ENCODE measurements at regions not wholly inside any gene's neighbourhood (a gene's known extent, or its start where the extent isn't known, plus 50 kb on each side); places are given as distances from the start of the nearest gene placed in this dataset.
"Not testable (repeated sequence)": the region's sequence is repeated elsewhere in the genome, so short reads cannot be mapped to it uniquely, and the experiment has no call there.

DNA sequence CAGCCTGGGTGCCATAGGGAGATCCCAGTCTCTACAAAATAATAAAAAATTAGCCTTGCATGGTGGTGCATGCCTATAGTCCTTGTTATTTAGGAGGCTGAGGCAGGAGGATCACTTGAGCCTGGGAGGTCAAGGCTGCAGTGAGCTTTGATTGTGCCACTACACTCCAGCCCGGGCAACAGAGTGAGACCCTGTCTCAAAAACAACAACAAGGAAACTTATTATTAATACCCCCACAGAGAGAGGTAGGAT is 271.7 kb upstream of the NR2F2 start:
- peaks cover 6 to 11% of the 10 kb centered on the region in 2 donors for H3K4me1 Mint-ChIP-seq
- not testable (repeated sequence) for H3K36me3 Mint-ChIP-seq, H3K27ac Mint-ChIP-seq, H3K9me3 Mint-ChIP-seq, DNase-seq, H3K4me3 Mint-ChIP-seq
- H3K27me3 Mint-ChIP-seq (ENCODE audit: low read depth in 3 of 3): peaks cover 1 to 23% (median 12%) of the 10 kb centered on the region in 3 donors

DNA sequence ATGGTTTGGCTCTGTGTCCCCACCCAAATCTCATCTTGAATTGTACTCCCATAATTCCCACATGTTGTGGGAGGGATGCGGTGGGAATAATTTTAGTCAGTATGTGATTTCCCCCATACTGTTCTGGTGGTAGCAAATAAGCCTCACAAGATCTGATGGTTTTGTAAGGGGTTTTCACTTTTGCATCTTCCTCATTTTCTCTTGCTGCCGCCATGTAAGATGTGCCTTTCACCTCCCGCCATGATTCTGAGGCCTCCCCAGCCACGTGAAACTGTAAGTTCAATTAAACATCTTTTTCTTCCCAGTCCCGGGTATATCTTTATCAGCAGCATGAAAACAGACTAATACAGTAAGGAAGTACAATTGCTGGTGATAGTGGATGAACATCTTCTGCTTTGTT is 269.9 kb upstream of the NR2F2 start:
- not testable (repeated sequence) for H3K9me3 Mint-ChIP-seq, H3K36me3 Mint-ChIP-seq, H3K4me1 Mint-ChIP-seq, DNase-seq, H3K27ac Mint-ChIP-seq, H3K4me3 Mint-ChIP-seq
- peaks cover 1 to 20% (median 16%) of the 10 kb centered on the region in 3 donors for H3K27me3 Mint-ChIP-seq (ENCODE audit: low read depth in 3 of 3)

DNA sequence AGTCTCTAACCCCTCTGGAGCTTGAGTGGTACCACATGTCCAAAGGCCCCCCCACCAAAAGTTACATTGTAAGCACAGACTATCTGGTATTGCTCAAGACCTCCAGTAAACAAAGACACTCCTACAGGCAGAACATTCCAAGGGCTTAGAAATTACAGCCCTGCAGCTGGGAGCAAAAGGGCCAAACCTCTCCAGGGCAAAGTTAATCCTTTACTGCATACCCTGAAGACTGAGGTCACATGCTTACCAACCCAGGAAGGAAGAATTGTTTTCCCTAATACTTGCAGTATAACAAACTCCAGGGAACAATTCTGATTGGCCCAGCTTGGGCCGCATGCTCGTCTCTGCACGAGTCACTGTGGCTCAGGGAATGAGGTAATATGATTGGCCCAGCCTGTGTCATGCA is 266.1 kb upstream of the NR2F2 start:
- Mint-ChIP-seq H3K36me3 (no peaks in the 10 kb centered on the region), H3K4me3 (no peak overlapping the region), H3K9me3 (peaks cover 0 to 2% (median 0%) of the 10 kb centered on the region in 6 donors), H3K27me3 (ENCODE audit: low read depth in 3 of 3) (peaks cover 1 to 22% (median 13%) of the 10 kb centered on the region in 3 donors), H3K4me1 (no peaks in the 10 kb centered on the region), H3K27ac (no peak overlapping the region)
- DNase-seq: no peak

DNA sequence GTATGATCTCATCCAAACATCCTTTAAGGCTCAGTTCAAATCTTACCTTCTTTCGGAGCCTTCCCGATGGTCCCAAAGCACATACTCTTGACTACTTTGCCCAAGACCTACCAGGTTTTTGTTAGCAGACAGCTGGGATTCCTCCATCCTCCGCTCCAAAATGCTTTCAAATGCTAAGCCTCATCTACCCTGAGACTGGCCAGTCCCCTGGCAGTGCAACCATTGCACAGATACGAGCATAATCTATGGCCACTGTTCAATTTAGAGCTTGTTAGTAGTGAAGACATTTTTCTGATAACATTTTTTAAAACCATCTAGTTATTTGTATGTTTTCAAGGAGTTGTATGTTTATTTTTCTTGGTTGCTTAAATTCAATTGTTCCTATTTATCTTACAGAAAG is 264.4 kb upstream of the NR2F2 start:
- peaks cover 4 to 12% (median 10%) of the 10 kb centered on the region in 3 donors for H3K27me3 Mint-ChIP-seq (ENCODE audit: low read depth in 3 of 3)
- peaks cover 0 to 2% (median 0%) of the 10 kb centered on the region in 6 donors for H3K9me3 Mint-ChIP-seq
- no peak overlapping the region for H3K4me3 Mint-ChIP-seq
- no peak overlapping the region for H3K27ac Mint-ChIP-seq
- H3K4me1 Mint-ChIP-seq: no peaks in the 10 kb centered on the region
- no peaks in the 10 kb centered on the region for H3K36me3 Mint-ChIP-seq
- DNase-seq: no peak

DNA sequence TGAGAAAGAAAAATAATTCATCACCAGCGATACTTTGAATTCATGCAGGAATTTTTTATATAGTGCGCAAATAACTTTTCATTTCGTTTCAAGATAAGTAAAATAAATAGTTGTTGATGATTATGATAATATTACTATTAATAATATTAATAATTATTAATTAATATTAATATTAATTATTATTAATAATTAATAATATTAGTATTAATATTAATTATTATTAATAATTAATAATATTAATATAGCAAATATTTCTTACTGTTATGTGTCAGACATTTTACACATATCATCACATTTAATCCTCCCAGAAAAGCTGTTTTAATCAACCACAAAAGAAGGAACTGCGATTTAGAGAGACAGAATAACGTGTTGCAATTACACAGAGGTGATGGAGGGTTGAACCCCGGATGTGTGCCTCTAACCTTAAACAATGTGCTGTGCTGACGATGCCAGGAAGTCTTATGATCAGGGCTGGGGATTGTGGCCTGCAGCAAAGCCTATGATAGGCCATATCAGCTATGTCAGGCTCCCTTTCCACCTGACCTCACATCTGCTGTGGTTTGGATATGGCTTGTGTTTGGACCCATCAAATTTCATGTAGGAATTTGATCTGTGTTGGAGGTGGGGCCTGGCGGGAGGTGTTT is 263.5 kb upstream of the NR2F2 start:
- peaks cover 0 to 2% (median 0%) of the 10 kb centered on the region in 6 donors for H3K9me3 Mint-ChIP-seq
- no peak overlapping the region for H3K27ac Mint-ChIP-seq
- DNase-seq: no peak
- H3K36me3 Mint-ChIP-seq: no peaks in the 10 kb centered on the region
- peaks cover 4 to 10% (median 8%) of the 10 kb centered on the region in 3 donors for H3K27me3 Mint-ChIP-seq (ENCODE audit: low read depth in 3 of 3)
- no peak overlapping the region for H3K4me3 Mint-ChIP-seq
- H3K4me1 Mint-ChIP-seq: no peaks in the 10 kb centered on the region

DNA sequence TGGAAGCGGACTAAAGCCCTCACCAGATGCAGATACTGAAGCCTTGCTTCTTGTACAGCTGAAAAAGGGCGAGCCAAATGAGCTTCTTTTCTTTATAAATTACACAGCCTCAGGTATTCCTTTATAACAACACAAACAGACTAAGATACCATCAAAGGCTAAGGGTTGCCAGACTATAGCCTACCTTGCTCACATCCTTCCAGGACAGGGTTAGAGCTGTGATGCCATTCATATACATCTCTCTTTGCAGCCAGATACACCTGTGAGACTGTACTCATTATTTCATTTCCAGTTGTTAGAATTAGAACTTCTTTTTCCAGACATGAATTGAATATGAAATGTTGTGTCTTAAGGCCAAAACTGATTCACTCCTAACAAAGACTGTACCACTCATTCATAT is 262.8 kb upstream of the NR2F2 start:
- Mint-ChIP-seq H3K4me1 (no peaks in the 10 kb centered on the region), H3K27ac (no peak overlapping the region), H3K4me3 (no peak overlapping the region), H3K27me3 (ENCODE audit: low read depth in 3 of 3) (peaks cover 4 to 10% (median 9%) of the 10 kb centered on the region in 3 donors), H3K9me3 (peaks cover 0 to 2% (median 0%) of the 10 kb centered on the region in 6 donors), H3K36me3 (no peaks in the 10 kb centered on the region)
- DNase-seq: no peak

DNA sequence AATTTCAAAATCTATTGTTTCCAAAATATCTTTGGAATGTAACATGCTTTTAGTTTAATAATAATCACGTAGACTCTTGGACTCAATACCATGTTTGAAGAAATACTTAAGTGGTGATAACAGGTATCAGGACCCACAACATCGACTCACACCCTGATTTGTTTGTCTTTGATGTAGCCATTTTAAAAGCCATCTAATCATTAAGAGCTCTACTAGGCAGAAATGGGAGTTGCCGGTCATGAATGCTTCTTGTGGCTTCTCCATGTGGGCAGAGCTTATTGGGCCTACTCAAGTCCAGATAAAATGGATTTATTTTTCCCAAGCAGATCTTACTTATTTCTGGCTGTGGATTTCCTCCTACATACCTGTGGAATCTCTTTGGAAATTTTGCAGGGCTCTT is 261.6 kb upstream of the NR2F2 start:
- Mint-ChIP-seq H3K36me3 (no peaks in the 10 kb centered on the region), H3K4me3 (no peak overlapping the region)

DNA sequence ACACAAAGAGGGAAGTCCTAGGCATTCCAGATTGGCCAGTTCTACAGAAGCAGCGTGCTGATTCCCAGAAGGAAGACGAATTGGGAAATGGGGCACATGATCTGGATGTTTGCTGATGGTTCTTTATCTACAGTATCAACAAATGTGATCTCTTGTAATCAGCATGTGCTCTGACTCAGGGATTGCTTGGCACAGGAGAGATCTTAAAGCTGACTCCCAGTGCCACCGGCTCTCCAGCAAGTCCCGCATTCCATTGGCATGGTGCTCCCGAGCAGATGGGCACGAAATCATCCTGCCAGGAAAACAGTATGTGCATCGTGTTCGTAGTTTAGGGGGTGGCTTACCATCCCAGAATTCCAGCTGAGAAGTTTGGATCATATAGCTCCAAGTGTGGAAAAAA is 259.9 kb upstream of the NR2F2 start:
- no peak for DNase-seq
- Mint-ChIP-seq H3K27me3 (ENCODE audit: low read depth in 3 of 3) (peaks cover 4 to 5% (median 5%) of the 10 kb centered on the region in 3 donors), H3K4me3 (no peak overlapping the region), H3K27ac (no peak overlapping the region), H3K36me3 (no peaks in the 10 kb centered on the region), H3K9me3 (no peaks in the 10 kb centered on the region), H3K4me1 (no peaks in the 10 kb centered on the region)

More for the DNA sequence above, 261.6 kb upstream of the NR2F2 start:
- no peaks in the 10 kb centered on the region for H3K9me3 Mint-ChIP-seq
- no peak for DNase-seq
- H3K27me3 Mint-ChIP-seq (ENCODE audit: low read depth in 3 of 3): peaks cover 4 to 8% (median 5%) of the 10 kb centered on the region in 3 donors
- H3K27ac Mint-ChIP-seq: no peak overlapping the region
- no peaks in the 10 kb centered on the region for H3K4me1 Mint-ChIP-seq

DNA sequence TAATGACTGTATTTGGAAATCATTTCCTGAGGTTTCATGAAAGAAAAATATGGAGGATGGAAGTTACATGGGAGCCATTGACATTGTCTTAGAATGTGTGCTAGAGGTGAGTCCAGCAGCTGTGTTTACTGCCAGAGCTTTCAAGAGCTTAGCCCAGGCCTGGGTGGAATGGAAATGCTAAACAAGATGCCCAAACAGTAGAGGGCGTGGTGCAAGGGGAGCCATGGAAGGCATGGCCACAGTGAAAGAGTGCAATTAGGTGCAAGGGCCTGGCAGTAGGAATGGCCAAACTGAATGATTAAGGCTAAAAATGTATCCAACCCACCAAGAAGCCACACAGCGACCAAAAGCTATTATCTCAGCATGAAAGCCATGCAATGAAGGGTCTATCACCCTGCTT is 257.7 kb upstream of the NR2F2 start:
- Mint-ChIP-seq H3K9me3 (no peaks in the 10 kb centered on the region), H3K27ac (no peak overlapping the region), H3K27me3 (ENCODE audit: low read depth in 3 of 3) (peaks cover 2 to 5% (median 4%) of the 10 kb centered on the region in 3 donors), H3K36me3 (no peaks in the 10 kb centered on the region), H3K4me1 (no peaks in the 10 kb centered on the region), H3K4me3 (no peak overlapping the region)
- DNase-seq: no peak

DNA sequence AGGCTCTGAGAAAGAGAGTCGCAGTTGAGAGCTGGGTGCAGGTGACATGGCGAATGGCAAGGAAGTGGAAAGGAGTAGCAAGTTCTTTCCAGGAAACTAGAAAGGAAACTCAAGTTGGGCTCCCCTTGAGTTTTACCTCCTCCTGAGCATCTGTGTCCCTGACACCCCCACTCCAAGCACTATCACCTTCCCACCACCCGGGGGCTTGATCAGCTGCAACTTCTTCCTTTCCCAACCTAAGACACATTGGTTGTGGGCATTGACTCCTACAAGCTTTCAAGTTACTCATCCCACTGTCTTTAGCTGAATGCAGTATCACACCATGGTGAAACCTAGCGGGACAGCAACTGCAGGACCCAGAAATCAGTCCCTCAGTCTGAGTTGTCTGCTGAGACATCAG is 256.6 kb upstream of the NR2F2 start:
- Mint-ChIP-seq H3K4me1 (no peaks in the 10 kb centered on the region), H3K9me3 (no peaks in the 10 kb centered on the region), H3K27me3 (ENCODE audit: low read depth in 3 of 3) (peaks cover 2 to 5% (median 4%) of the 10 kb centered on the region in 3 donors), H3K27ac (no peak overlapping the region), H3K36me3 (no peaks in the 10 kb centered on the region), H3K4me3 (no peak overlapping the region)
- no peak for DNase-seq

DNA sequence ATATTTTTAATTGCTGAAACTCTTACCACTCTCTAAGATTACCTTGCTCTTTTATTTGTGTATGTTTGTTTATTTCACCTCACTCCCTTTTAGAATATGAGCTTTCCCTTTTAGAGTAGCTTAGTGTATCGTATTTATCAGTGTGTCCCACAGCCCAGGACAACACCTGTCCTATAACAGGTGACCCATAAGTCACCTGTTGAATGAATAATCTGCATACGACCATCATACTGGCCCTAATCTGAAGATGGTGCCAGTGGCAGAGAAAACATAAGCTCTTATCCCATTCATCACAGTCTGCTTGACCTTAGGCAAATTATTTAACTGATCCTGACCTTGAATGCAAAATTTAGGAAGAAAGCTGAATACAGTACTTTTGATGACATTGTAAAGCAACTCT is 254.6 kb upstream of the NR2F2 start:
- Mint-ChIP-seq H3K27ac (no peak overlapping the region), H3K27me3 (ENCODE audit: low read depth in 3 of 3) (peaks cover 0 to 3% (median 2%) of the 10 kb centered on the region in 3 donors), H3K4me1 (no peaks in the 10 kb centered on the region), H3K9me3 (peaks cover 0 to 2% (median 0%) of the 10 kb centered on the region in 6 donors), H3K36me3 (no peaks in the 10 kb centered on the region), H3K4me3 (no peak overlapping the region)
- no peak for DNase-seq

DNA sequence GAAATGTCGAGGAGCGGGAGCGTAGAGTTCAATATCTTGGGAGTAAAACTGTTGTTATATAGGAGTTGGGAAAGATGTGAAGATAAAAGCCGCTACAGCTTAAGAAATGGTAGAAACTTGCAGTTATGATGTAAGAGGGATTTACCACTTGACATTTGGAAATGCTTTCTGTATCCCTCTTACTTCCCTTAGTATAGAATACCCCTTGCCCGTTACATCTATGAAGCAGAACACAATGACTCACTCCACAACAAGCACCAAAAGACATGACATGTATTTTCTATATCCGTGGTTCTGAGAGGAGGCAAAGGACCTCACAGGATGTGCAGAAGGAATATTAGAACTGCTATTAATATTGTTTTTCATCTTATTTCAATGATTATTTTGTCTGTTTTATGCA is 254.2 kb upstream of the NR2F2 start:
- DNase-seq: no peak
- Mint-ChIP-seq H3K27me3 (ENCODE audit: low read depth in 3 of 3) (peaks cover 0 to 3% (median 2%) of the 10 kb centered on the region in 3 donors), H3K9me3 (peaks cover 0 to 2% (median 0%) of the 10 kb centered on the region in 6 donors)

DNA sequence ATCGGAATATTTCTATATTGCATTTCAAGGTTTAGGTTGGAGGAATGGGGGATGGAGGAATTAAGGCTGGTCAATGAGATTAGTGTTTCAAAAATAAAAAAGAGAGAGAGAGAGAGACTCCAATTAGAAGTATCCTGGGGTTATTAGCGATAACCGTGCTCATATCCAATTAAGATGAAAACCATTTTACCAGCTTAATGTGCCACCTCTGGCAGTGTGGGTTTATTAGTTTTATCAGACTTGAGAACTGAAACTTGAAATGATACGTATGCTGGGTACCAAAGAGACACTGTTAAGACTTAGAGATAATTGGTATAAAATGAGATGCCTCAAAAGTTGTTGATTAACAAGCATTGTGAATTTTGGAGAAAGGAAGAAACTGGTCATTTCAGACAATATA is 251.5 kb upstream of the NR2F2 start:
- Mint-ChIP-seq H3K36me3 (no peaks in the 10 kb centered on the region), H3K9me3 (peaks cover 0 to 2% (median 0%) of the 10 kb centered on the region in 6 donors), H3K27ac (no peak overlapping the region), H3K27me3 (ENCODE audit: low read depth in 3 of 3) (peaks cover 0 to 6% (median 3%) of the 10 kb centered on the region in 3 donors), H3K4me1 (no peaks in the 10 kb centered on the region), H3K4me3 (no peak overlapping the region)
- DNase-seq: no peak

More for the DNA sequence above, 254.2 kb upstream of the NR2F2 start:
- Mint-ChIP-seq H3K4me3 (no peak overlapping the region), H3K27ac (no peak overlapping the region), H3K36me3 (no peaks in the 10 kb centered on the region), H3K4me1 (no peaks in the 10 kb centered on the region)

DNA sequence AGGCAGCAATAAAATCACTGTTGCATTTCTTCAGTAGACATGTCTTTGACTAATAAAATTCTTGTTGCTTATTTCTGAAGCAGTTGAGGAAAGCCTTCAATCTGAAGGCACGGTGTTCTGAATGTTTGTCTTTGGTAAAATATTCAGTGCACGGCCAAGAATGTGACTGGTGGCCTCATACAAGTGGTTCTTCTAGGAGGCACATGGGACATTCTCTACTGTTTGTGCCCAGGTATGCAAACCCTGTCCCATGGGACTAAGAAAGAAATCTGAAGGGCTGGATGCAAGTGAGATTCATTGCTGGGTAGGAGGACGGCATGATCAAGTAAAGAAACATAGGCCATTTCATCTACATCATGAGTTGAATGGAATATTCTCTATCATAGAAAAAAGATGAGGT is 250.6 kb upstream of the NR2F2 start:
- H3K27ac Mint-ChIP-seq: no peak overlapping the region
- H3K9me3 Mint-ChIP-seq: peaks cover 0 to 2% (median 0%) of the 10 kb centered on the region in 6 donors
- peaks cover 0 to 6% (median 3%) of the 10 kb centered on the region in 3 donors for H3K27me3 Mint-ChIP-seq (ENCODE audit: low read depth in 3 of 3)
- H3K4me1 Mint-ChIP-seq: no peaks in the 10 kb centered on the region
- no peaks in the 10 kb centered on the region for H3K36me3 Mint-ChIP-seq
- DNase-seq: no peak
- H3K4me3 Mint-ChIP-seq: no peak overlapping the region

DNA sequence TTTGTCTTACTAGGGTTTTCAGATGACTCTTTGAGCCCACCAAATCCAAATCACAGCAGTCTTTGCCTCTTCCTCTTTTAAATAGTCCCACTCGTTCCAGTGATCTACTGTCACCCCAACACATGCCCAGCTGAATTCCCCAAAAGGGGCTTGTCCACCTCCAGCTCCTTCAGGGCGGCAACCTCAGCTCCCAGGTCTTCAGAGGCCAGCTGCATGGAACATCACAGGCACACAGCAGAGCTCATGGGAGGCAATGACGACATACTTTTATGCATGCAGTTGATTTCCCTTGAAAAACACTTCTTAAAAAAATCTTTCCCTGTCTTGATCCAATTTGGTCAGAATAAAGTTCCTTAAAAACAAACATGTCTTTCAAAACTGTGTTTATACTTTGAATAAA is 244.3 kb upstream of the NR2F2 start:
- H3K4me1 Mint-ChIP-seq: no peaks in the 10 kb centered on the region
- DNase-seq: no peak
- no peaks in the 10 kb centered on the region for H3K9me3 Mint-ChIP-seq
- H3K4me3 Mint-ChIP-seq: no peak overlapping the region
- no peaks in the 10 kb centered on the region for H3K36me3 Mint-ChIP-seq
- peaks cover 6 to 10% (median 7%) of the 10 kb centered on the region in 3 donors for H3K27me3 Mint-ChIP-seq (ENCODE audit: low read depth in 3 of 3)
- H3K27ac Mint-ChIP-seq: no peak overlapping the region

Data from immature natural killer cell (primary cell).